GM19397 (cell line): ENCODE measurements at regions not wholly inside any gene's neighbourhood (a gene's known extent, or its start where the extent isn't known, plus 50 kb on each side); places are given as distances from the start of the nearest gene placed in this dataset.

Experiments
- ATAC-seq: cut with Tn5 transposase; IDR thresholded peaks from one replicate; pipeline ENCODE4 v1.9.1; 2021; ENCODE audit warnings: mild to moderate bottlenecking, moderate library complexity; ENCODE audit not compliant: unreplicated experiment

DNA sequence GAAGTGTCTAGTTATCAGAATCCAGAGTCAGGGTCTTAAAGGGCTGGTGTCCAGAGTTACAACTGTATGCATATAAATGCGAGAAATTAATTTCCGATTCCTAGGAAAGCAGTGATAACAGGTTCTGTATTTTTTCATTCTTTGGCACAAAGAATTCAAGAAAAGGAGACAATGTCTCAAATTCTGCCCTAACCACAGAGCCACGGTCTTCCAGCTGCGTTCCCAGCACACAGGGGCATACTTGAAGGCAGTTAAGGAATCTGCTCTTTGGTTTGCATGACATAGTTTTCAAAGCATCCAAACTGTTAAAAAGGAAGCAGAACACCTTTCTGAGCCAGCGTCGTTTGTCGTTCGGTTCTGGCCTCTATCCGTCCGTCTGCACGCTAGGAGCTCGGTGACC, 416.9 kb upstream of the MKI67 start:
- no peak for ATAC-seq

- ATAC-seq = no peak
These were observed 419.0 kb upstream of the MKI67 start for GRCh38 chr10:128545216-128545615.

GRCh38 chr10:128546651-128547165, 420.5 kb upstream of the MKI67 start:
- no peak for ATAC-seq

DNA sequence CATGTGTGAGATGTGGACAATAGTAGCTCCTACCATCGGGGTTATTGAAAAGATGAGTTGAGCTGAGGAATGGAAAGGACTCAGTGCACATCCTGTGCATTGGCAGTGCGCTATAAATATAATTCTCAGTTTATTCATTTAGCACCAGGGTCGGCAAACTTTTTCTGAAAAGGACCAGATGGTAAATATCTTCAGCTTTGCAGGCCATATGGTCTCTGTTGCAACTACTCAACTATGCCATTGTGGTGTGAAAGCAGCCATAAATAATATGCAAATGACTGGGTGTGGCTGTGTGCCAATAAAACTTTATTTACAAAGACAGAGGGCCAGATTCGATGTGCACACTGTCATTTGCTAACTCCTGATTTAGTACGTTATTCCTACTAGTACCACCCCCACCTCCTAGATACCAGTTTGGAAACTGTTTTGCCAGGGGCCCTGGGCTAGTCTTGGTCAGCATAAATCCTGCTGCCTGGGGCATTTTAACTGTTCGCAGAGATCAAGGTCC, 422.9 kb upstream of the MKI67 start:
- no peak for ATAC-seq

DNA sequence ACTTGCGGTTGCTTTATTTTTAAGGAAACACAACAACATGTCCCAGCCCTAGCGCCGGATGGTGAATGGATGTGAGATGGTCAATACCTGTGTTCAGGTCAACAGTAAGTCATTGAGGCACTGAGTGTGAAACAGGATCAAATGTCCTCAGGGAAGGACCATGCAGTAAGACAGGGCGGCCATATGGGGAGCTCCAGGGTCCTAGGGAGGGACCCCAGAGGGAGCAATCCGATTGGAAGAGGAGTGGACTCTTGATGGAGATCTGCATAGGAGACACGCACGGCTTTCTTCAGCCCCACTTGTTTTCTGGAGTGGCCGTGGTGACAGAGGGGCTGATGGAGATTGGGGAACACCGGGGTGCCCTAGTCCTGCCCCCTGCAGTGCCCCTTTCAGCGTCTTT, 423.8 kb upstream of the MKI67 start:
- ATAC-seq = no peak

GRCh38 chr10:128551475-128551874, 425.3 kb upstream of the MKI67 start:
- no peak for ATAC-seq

GRCh38 chr10:128553755-128554154, 427.5 kb upstream of the MKI67 start:
- no peak for ATAC-seq

- no peak for ATAC-seq
These were observed 430.2 kb upstream of the MKI67 start for GRCh38 chr10:128556182-128557110.

DNA sequence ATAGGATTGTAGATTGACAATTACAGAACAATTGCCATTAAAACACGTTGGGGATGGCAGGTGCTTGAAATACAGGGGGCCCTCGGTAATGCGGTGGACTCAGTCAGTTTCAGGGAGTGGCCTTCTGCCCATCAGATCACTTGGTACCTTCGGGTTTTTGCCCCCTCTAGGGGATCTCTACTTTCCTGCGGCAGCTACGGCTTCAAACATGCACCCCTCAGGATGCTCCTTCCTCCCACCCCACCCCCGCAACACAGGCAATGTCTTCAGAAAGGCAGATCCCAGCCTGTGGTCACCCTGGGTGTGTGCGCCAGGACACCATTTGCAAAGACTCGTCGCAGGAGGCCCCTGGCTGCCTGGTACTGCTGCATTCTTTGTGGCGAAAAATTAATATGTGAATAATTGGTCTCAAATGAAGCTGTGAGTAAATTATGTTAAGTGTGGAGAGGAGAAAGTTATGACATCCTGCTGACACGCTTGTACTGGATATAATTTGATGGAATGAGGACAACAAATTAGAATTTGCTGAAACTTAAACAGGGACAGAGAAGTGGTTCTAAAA, 431.0 kb upstream of the MKI67 start:
- no peak for ATAC-seq

- no peak for ATAC-seq
These were observed 434.2 kb upstream of the MKI67 start for GRCh38 chr10:128560406-128560805.

GRCh38 chr10:128560993-128561392, 434.8 kb upstream of the MKI67 start:
- no peak for ATAC-seq

GRCh38 chr10:128563387-128563786, 437.2 kb upstream of the MKI67 start:
- no peak for ATAC-seq

DNA sequence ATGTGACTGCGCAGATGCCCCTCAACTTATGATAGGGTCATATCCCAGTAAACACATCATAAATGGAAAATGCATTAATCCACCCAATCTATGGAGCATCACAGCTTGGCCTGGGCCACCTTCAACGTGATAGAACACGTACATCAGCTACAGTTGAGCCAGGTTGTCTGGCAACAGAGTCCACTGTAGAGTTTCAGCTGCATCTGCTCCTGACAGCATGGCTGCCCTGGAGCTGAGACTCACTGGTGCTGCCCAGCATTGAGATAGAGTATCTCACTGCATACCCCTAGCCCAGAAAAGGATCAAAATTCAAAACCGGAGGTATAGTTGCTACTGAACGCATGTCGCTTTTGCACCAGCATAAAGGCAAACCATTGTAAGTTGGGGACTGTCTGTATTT, 437.7 kb upstream of the MKI67 start:
- no peak for ATAC-seq

GRCh38 chr10:128566361-128566968, 440.2 kb upstream of the MKI67 start:
- no peak for ATAC-seq

DNA sequence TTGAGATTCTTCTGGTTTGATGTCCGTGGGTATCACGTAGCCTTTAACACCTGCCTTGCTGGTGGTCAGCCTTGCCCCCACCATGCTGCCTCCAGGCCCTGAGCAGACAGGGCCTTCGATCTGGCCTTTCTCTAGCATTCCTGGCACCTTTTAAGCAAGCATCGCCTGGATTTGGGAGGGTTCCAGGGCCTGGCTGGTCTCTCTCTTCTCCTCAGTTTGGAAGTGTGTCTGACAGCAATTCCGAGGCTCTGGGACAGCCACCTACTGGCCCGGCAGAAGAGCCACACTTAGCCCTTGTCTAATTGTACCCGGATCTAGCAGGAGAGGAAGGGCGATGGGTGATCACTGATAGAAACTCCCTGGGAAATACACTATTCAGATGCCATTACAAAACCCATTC, 441.3 kb upstream of the MKI67 start:
- ATAC-seq = no peak

DNA sequence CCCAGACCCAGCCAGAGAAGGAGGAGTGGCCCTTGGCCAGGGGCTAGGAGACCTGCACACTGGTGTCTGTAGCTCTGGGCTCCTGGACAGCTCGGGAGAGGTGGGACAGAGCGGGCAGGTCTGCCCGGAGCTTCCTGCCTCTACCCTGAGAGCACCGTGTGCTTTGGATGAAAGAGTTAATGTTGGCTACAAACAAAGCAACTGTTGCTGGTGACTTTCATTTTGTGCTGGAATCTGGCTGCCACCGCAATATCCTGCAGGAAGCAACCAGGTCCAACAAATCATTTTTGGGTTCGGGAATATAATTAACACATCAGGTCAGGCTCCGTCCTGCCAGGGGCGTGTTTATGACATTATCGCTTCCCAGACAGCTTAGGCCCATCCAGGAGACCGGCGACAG, 441.8 kb upstream of the MKI67 start:
- no peak for ATAC-seq

- no peak for ATAC-seq
These were observed 442.3 kb upstream of the MKI67 start for GRCh38 chr10:128568491-128568890.

GRCh38 chr10:128568990-128569945, 443.0 kb upstream of the MKI67 start:
- ATAC-seq = no peak

DNA sequence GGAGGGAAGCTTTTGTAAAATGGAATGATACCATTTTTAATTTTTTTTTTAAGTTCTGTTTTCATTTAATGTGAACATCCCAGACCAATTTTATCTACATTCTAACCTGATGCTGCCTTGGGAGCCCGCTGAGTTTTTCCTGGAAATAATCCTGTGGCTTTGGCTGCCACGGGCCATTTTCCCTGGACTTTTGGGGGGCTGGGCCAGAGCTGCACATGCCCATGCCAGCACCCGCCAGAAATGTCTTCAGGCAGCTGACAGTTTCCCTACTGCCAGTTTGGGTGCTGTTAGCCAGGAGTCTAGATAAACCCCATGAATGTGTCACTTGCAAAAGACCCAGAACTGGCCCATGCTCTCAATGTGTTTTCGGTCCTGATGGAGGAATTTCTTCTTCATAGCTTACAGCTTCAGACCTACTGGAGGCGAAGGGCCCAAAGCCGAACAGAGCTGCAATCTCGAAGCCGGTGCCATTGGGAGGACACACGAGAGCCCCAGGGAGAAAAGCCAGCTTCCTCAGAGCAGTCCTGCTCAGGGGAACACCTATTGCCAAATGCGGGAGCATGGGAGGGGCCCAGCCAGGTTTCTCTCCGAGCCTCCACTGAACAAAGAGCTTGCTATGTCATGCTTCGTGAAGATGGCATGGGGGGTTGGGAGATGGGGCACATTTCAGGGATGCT, 444.2 kb upstream of the MKI67 start:
- no peak for ATAC-seq

DNA sequence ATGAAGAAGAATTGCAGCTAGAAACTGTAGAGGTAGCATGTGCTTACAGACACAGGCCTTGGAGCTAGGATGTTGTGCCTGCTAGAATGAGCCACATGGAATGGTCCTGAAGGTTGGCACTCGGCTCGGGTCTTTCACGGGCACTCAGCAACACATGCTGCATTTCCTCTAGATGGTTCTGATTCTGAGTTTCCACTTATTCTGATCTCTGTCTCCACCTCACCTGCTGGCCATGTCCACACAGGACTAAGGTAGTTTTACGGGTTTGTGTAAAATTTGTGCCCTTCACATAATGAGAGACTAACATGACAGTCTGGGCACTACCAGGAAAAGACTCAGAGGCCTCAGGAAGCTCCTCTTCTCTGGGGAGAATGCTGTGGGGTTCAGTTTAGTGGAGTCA, 444.8 kb upstream of the MKI67 start:
- no peak for ATAC-seq
